ENCODE measurements at regions not wholly inside any gene's neighbourhood (a gene's known extent, or its start where the extent isn't known, plus 50 kb on each side); places are given as distances from the start of the nearest gene placed in this dataset.

GRCh38 chr5:57664700-57665099 lies 182.1 kb upstream of the ACTBL2 start:
- no peak for TF ChIP-seq MYC (IDR thresholded peaks at IDR 0.05; ENCODE audit: low read depth, low read length)
- no peak for TF ChIP-seq CTCF (IDR thresholded peaks at IDR 0.05; ENCODE audit: low read depth, low read length)
- no peak for TF ChIP-seq MAX (IDR thresholded peaks at IDR 0.05; ENCODE audit: low read depth, low read length)
